ENCODE measurements at regions not wholly inside any gene's neighbourhood (a gene's known extent, or its start where the extent isn't known, plus 50 kb on each side); places are given as distances from the start of the nearest gene placed in this dataset.

DNA sequence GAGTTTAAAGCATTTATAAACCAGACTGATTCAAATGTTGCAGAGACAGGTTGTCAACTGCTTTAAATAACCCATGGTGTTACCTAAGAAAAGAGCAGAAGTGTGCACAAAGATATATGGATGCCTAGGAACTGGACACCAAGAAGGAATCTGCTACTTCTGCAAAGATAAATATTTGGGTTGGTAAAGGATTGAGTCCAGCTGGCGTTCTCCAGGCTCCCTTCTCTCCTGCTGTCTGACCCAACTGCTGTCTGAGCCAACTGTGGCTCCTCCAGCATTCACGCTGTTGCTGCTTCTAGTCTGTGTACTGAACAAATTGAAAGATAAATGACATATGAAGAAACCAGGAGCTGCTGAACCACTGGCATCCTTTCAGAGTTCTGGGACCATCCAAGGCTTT, 1167.8 kb upstream of the PRKX start:
- no peak overlapping the region for H3K27ac ChIP-seq (ENCODE audit: extremely low read depth, low read depth, low read length)
- H3K9ac ChIP-seq (ENCODE audit: insufficient read depth in 1 of 2, low read depth in 2 of 2, low read length in 2 of 2), result no peak overlapping the region
- no peak for FAIRE-seq
- H3K27me3 ChIP-seq (ENCODE audit: control insufficient read depth in 2 of 2, insufficient read depth in 2 of 2, low read length in 2 of 2), result no peaks in the 10 kb centered on the region
- no peak for ATAC-seq
- no peaks in the 10 kb centered on the region for H3K9me3 ChIP-seq (replicated peaks; ENCODE audit: control insufficient read depth, insufficient read depth, low read depth, low read length)
- ChIA-PET CTCF (ENCODE audit: low intra/inter-chr PET ratio) (no interaction called here), POLR2A (no interaction called here)
- H4K20me1 ChIP-seq (replicated peaks; ENCODE audit: control insufficient read depth, insufficient read depth, low read length), result no peaks in the 10 kb centered on the region
- no peak for DNase-seq (ENCODE audit: extremely low read depth in 1 of 4, low spot score in 3 of 4)
- no peaks in the 10 kb centered on the region for H3K79me2 ChIP-seq (ENCODE audit: control insufficient read depth, insufficient read depth, low read length)
- WGBS (ENCODE audit: insufficient coverage, low coverage, missing lambda C conversion rate), result 0% methylated on average over 1 of the region's 2 CpGs
- TF ChIP-seq, protein P1, sequence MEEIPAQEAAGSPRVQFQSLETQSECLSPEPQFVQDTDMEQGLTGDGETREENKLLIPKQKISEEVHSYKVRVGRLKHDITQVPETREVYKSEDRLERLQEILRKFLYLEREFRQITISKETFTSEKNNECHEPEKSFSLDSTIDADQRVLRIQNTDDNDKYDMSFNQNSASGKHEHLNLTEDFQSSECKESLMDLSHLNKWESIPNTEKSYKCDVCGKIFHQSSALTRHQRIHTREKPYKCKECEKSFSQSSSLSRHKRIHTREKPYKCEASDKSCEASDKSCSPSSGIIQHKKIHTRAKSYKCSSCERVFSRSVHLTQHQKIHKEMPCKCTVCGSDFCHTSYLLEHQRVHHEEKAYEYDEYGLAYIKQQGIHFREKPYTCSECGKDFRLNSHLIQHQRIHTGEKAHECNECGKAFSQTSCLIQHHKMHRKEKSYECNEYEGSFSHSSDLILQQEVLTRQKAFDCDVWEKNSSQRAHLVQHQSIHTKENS (CRISPR knock-in tag; IDR thresholded peaks at IDR 0.05), result no peak
- TF ChIP-seq ETV1 (tag; conservative IDR thresholded peaks at IDR 0.05; ENCODE audit: low read depth) (no peak), MXI1 (IDR thresholded peaks at IDR 0.05; ENCODE audit: low read depth, low read length) (no peak), DNMT1 (IDR thresholded peaks at IDR 0.05) (no peak), NFIC (IDR thresholded peaks at IDR 0.05) (no peak)
- TF ChIP-seq, protein P2, sequence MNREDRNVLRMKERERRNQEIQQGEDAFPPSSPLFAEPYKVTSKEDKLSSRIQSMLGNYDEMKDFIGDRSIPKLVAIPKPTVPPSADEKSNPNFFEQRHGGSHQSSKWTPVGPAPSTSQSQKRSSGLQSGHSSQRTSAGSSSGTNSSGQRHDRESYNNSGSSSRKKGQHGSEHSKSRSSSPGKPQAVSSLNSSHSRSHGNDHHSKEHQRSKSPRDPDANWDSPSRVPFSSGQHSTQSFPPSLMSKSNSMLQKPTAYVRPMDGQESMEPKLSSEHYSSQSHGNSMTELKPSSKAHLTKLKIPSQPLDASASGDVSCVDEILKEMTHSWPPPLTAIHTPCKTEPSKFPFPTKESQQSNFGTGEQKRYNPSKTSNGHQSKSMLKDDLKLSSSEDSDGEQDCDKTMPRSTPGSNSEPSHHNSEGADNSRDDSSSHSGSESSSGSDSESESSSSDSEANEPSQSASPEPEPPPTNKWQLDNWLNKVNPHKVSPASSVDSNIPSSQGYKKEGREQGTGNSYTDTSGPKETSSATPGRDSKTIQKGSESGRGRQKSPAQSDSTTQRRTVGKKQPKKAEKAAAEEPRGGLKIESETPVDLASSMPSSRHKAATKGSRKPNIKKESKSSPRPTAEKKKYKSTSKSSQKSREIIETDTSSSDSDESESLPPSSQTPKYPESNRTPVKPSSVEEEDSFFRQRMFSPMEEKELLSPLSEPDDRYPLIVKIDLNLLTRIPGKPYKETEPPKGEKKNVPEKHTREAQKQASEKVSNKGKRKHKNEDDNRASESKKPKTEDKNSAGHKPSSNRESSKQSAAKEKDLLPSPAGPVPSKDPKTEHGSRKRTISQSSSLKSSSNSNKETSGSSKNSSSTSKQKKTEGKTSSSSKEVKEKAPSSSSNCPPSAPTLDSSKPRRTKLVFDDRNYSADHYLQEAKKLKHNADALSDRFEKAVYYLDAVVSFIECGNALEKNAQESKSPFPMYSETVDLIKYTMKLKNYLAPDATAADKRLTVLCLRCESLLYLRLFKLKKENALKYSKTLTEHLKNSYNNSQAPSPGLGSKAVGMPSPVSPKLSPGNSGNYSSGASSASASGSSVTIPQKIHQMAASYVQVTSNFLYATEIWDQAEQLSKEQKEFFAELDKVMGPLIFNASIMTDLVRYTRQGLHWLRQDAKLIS (CRISPR knock-in tag; IDR thresholded peaks at IDR 0.05), result no peak
- TF ChIP-seq, protein P3, sequence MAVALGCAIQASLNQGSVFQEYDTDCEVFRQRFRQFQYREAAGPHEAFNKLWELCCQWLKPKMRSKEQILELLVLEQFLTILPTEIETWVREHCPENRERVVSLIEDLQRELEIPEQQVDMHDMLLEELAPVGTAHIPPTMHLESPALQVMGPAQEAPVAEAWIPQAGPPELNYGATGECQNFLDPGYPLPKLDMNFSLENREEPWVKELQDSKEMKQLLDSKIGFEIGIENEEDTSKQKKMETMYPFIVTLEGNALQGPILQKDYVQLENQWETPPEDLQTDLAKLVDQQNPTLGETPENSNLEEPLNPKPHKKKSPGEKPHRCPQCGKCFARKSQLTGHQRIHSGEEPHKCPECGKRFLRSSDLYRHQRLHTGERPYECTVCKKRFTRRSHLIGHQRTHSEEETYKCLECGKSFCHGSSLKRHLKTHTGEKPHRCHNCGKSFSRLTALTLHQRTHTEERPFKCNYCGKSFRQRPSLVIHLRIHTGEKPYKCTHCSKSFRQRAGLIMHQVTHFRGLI (CRISPR knock-in tag; IDR thresholded peaks at IDR 0.05), result no peak
- in situ Hi-C loops (cut with MboI), result no loop called here
- no TSS peak for BruUV-seq (replicated peaks)
- H3K36me3 ChIP-seq (ENCODE audit: control insufficient read depth, insufficient read depth, low read length), result no peaks in the 10 kb centered on the region
- no peak overlapping the region for H2AFZ ChIP-seq (ENCODE audit: low read depth, low read length)
- no peak overlapping the region for H3K4me2 ChIP-seq (ENCODE audit: insufficient read depth, low read length)
- H3K4me3 ChIP-seq, result no peak overlapping the region
- intact Hi-C loops (cut with micrococcal nuclease), result no loop called here
- H3K9me1 ChIP-seq (ENCODE audit: control insufficient read depth, insufficient read depth, low read length), result no peaks in the 10 kb centered on the region
- H3K4me1 ChIP-seq (replicated peaks in 1 of 2; ENCODE audit: control insufficient read depth in 2 of 2, insufficient read depth in 2 of 2, low read length in 2 of 2), result no peaks in the 10 kb centered on the region
